ENCODE measurements at regions not wholly inside any gene's neighbourhood (a gene's known extent, or its start where the extent isn't known, plus 50 kb on each side); places are given as distances from the start of the nearest gene placed in this dataset.

- H3K27ac ChIP-seq (ENCODE audit: low read depth, low read length), result no peak overlapping the region
- H3K9me2 ChIP-seq (ENCODE audit: insufficient read depth), result no peaks in the 10 kb centered on the region
- H3K4me1 ChIP-seq (ENCODE audit: control insufficient read depth in 1 of 2, insufficient read depth in 2 of 2, low read length in 2 of 2), result no peaks in the 10 kb centered on the region
- H3K36me3 ChIP-seq (ENCODE audit: control insufficient read depth in 1 of 2, insufficient read depth in 2 of 2, low read length in 2 of 2), result no peaks in the 10 kb centered on the region
- intact Hi-C loops (cut with micrococcal nuclease), result no loop called here
- BruUV-seq (replicated peaks), result no TSS peak
- no peak for TF ChIP-seq CBX3 (IDR thresholded peaks at IDR 0.05; ENCODE audit: low read depth)
- ChIA-PET POLR2A (no interaction called here), CTCF (no interaction called here), RAD21 (ENCODE audit: low non-redundant PET in 1 of 2, low total read pairs in 2 of 2, uncharacterized antibody in 2 of 2, unreplicated experiment in 2 of 2) (no interaction called here)
- H3K27me3 ChIP-seq (ENCODE audit: insufficient read depth, low read length), result no peaks in the 10 kb centered on the region
- DNase-seq (ENCODE audit: low read depth, low spot score) (no peak), ATAC-seq (no peak)
- no peaks in the 10 kb centered on the region for H3K79me2 ChIP-seq (ENCODE audit: insufficient read depth, low read length)
- no peak overlapping the region for H2AFZ ChIP-seq (ENCODE audit: low read depth, low read length, poor library complexity, severe bottlenecking)
- no peaks in the 10 kb centered on the region for H4K20me1 ChIP-seq (ENCODE audit: insufficient read depth)
- no peak overlapping the region for H3K9ac ChIP-seq (ENCODE audit: low read length)
- peaks cover 0 to 6% of the 10 kb centered on the region in 2 experiments; a peak in 1 of 4 replicates for H3K9me3 ChIP-seq (ENCODE audit: control insufficient read depth in 1 of 2, insufficient read depth in 1 of 2, low read depth in 1 of 2, low read length in 2 of 2)
- no peak overlapping the region for H3K4me3 ChIP-seq (replicated peaks in 1 of 2; ENCODE audit: low read depth in 1 of 2, low read length in 2 of 2)
- H3K4me2 ChIP-seq (ENCODE audit: low read length), result no peak overlapping the region
These were observed 324.7 kb downstream of the TRIML1 start for GRCh38 chr4:188463909-188464308.

- TF ChIP-seq CTCF (IDR thresholded peaks at IDR 0.05 in 2 of 3, conservative IDR thresholded peaks at IDR 0.05 in 1 of 3; ENCODE audit: borderline replicate concordance in 1 of 3, insufficient read depth in 1 of 3, low read depth in 2 of 3, low read length in 2 of 3) (no peak), ATF3 (IDR thresholded peaks at IDR 0.05) (no peak), FOSL1 (IDR thresholded peaks at IDR 0.05; ENCODE audit: low read depth) (no peak), EGR1 (IDR thresholded peaks at IDR 0.05; ENCODE audit: low read depth) (no peak), SIN3A (IDR thresholded peaks at IDR 0.05; ENCODE audit: low read depth) (no peak), YY1 (IDR thresholded peaks at IDR 0.05; ENCODE audit: extremely low read depth, insufficient replicate concordance, low read depth, low read length) (no peak), ZNF274 (IDR thresholded peaks at IDR 0.05; ENCODE audit: low read depth, low read length) (no peak)
- RAD21 ChIA-PET (ENCODE audit: low non-redundant PET in 1 of 2, low total read pairs in 2 of 2, uncharacterized antibody in 2 of 2, unreplicated experiment in 2 of 2), result no interaction called here
- ATAC-seq, result no peak
These were observed 326.8 kb downstream of the TRIML1 start for GRCh38 chr4:188466001-188466400.

More at GRCh38 chr4:188466001-188466400, 326.8 kb downstream of the TRIML1 start:
- ChIA-PET CTCF (no interaction called here), POLR2A (no interaction called here)
- Histone ChIP-seq H3K4me3 (replicated peaks in 1 of 2; ENCODE audit: low read depth in 1 of 2, low read length in 2 of 2) (no peak overlapping the region), H3K27me3 (ENCODE audit: insufficient read depth, low read length) (no peaks in the 10 kb centered on the region), H3K27ac (ENCODE audit: low read depth, low read length) (no peak overlapping the region), H3K9me3 (ENCODE audit: control insufficient read depth in 1 of 2, insufficient read depth in 1 of 2, low read depth in 1 of 2, low read length in 2 of 2) (peaks cover 0 to 6% of the 10 kb centered on the region in 2 experiments; a peak in 1 of 4 replicates), H2AFZ (ENCODE audit: low read depth, low read length, poor library complexity, severe bottlenecking) (no peak overlapping the region), H3K9ac (ENCODE audit: low read length) (no peak overlapping the region), H3K9me2 (ENCODE audit: insufficient read depth) (no peaks in the 10 kb centered on the region), H3K79me2 (ENCODE audit: insufficient read depth, low read length) (no peaks in the 10 kb centered on the region), H3K4me2 (ENCODE audit: low read length) (no peak overlapping the region), H3K36me3 (ENCODE audit: control insufficient read depth in 1 of 2, insufficient read depth in 2 of 2, low read length in 2 of 2) (no peaks in the 10 kb centered on the region), H4K20me1 (ENCODE audit: insufficient read depth) (no peaks in the 10 kb centered on the region), H3K4me1 (ENCODE audit: control insufficient read depth in 1 of 2, insufficient read depth in 2 of 2, low read length in 2 of 2) (no peaks in the 10 kb centered on the region)
- intact Hi-C loops (cut with micrococcal nuclease), result no loop called here
- BruUV-seq (replicated peaks), result no TSS peak
- no peak for DNase-seq (ENCODE audit: low read depth, low spot score)
